GM23248 (cell line): ENCODE measurements at regions not wholly inside any gene's neighbourhood (a gene's known extent, or its start where the extent isn't known, plus 50 kb on each side); places are given as distances from the start of the nearest gene placed in this dataset.

ENCODE experiments used
- EZH2 ChIP-seq: fragments of 200-600 bp; sonication (generic); IDR thresholded peaks from 2 replicates; pipeline ENCODE4 v1.6.1; 2018; ENCODE audit warnings: antibody characterized with exemption, mild to moderate bottlenecking; ENCODE audit not compliant: insufficient read depth, poor library complexity, severe bottlenecking
- EZH2phosphoT487 ChIP-seq: fragments of 200-600 bp; sonication (generic); IDR thresholded peaks from 2 replicates; pipeline ENCODE4 v1.6.1; 2018; ENCODE audit warnings: antibody characterized with exemption, moderate library complexity, mild to moderate bottlenecking, low read depth; ENCODE audit not compliant: insufficient read depth

- TF ChIP-seq EZH2 (no peak), EZH2phosphoT487 (no peak)
These were observed 1227.8 kb upstream of the ZEB2 start for GRCh38 chr2:145747715-145748114.
